ENCODE measurements at regions not wholly inside any gene's neighbourhood (a gene's known extent, or its start where the extent isn't known, plus 50 kb on each side); places are given as distances from the start of the nearest gene placed in this dataset.

GRCh38 chr13:29713839-29714238 is 118.4 kb upstream of the SLC7A1 start:
- DNase-seq (ENCODE audit: low read depth) = peak; percentile 34

GRCh38 chr13:29711776-29712175 is 116.3 kb upstream of the SLC7A1 start:
- no peak for DNase-seq (ENCODE audit: low read depth)

- DNase-seq (ENCODE audit: low read depth) = no peak
Observed at GRCh38 chr13:29710511-29710910, 115.0 kb upstream of the SLC7A1 start.

GRCh38 chr13:29709407-29710069 is 114.0 kb upstream of the SLC7A1 start:
- no peak for DNase-seq (ENCODE audit: low read depth)

GRCh38 chr13:29707876-29708543 is 112.5 kb upstream of the SLC7A1 start:
- DNase-seq (ENCODE audit: low read depth) = peak; percentile 80

- DNase-seq (ENCODE audit: low read depth) = no peak
Observed at GRCh38 chr13:29706923-29707322, 111.4 kb upstream of the SLC7A1 start.

GRCh38 chr13:29704648-29705047 is 109.2 kb upstream of the SLC7A1 start:
- peak; percentile 16 for DNase-seq (ENCODE audit: low read depth)

- no peak for DNase-seq (ENCODE audit: low read depth)
Observed at GRCh38 chr13:29703421-29703820, 107.9 kb upstream of the SLC7A1 start.

- peak; percentile 98 for DNase-seq (ENCODE audit: low read depth)
Observed at GRCh38 chr13:29702912-29703351, 107.4 kb upstream of the SLC7A1 start.

- DNase-seq (ENCODE audit: low read depth) = no peak
Observed at GRCh38 chr13:29698106-29698505, 102.6 kb upstream of the SLC7A1 start.

GRCh38 chr13:29696606-29697005 is 101.1 kb upstream of the SLC7A1 start:
- DNase-seq (ENCODE audit: low read depth) = no peak

GRCh38 chr13:29693275-29693945 is 97.9 kb upstream of the SLC7A1 start:
- DNase-seq (ENCODE audit: low read depth) = no peak

- no peak for DNase-seq (ENCODE audit: low read depth)
Observed at GRCh38 chr13:29689548-29689947, 94.1 kb upstream of the SLC7A1 start.

- DNase-seq (ENCODE audit: low read depth) = no peak
Observed at GRCh38 chr13:29688193-29688592, 92.7 kb upstream of the SLC7A1 start.

GRCh38 chr13:29684441-29684840 is 89.0 kb upstream of the SLC7A1 start:
- DNase-seq (ENCODE audit: low read depth) = peak; percentile 81

- no peak for DNase-seq (ENCODE audit: low read depth)
Observed at GRCh38 chr13:29683041-29683440, 87.6 kb upstream of the SLC7A1 start.

- no peak for DNase-seq (ENCODE audit: low read depth)
Observed at GRCh38 chr13:29681864-29682263, 86.4 kb upstream of the SLC7A1 start.

- DNase-seq (ENCODE audit: low read depth) = no peak
Observed at GRCh38 chr13:29679396-29680053, 84.0 kb upstream of the SLC7A1 start.

GRCh38 chr13:29677627-29678026 is 82.1 kb upstream of the SLC7A1 start:
- DNase-seq (ENCODE audit: low read depth) = no peak

GRCh38 chr13:29676941-29677452 is 81.5 kb upstream of the SLC7A1 start:
- peak; percentile 46 for DNase-seq (ENCODE audit: low read depth)

- peak; percentile 72 for DNase-seq (ENCODE audit: low read depth)
Observed at GRCh38 chr13:29676535-29676934, 81.0 kb upstream of the SLC7A1 start.

- peak; percentile 79 for DNase-seq (ENCODE audit: low read depth)
Observed at GRCh38 chr13:29674532-29674931, 79.0 kb upstream of the SLC7A1 start.

Measured in ELR (cell line).